ENCODE measurements at regions not wholly inside any gene's neighbourhood (a gene's known extent, or its start where the extent isn't known, plus 50 kb on each side); places are given as distances from the start of the nearest gene placed in this dataset.
"Not testable (repeated sequence)": the region's sequence is repeated elsewhere in the genome, so short reads cannot be mapped to it uniquely, and the experiment has no call there.

DNA sequence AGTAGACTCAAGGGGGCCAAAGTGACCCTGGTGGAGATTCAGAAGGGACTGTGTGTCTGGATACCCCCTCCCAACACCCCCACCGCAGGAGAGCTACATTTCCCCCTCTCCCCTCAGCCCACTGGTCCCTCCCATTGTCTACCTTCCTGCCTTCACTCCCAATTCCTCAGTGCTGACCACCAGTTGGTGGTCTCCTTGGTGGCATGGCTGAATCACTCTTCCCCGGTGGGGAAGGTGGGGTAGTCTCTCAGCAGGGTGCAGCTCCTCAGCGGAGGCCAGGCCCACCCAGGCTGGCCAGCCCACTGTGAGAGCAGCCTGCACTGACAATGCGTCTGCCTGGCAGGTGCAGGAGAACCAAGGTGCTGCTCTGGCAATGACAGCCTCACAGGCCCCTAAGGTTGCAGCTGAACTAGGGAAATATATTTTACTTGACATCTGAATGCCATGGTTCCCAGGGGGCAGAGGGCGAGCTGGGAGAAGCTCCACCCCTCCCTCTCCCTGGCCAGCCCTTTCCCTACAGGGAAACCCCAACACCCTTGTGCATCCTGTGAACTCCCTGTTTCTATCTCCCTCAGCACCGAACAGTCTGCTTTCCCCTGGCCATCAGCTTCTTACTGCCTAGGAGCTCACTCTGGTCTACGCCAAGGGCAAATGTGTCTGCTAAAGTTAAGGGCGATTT lies 62.6 kb upstream of the PAX8 start:
- Histone ChIP-seq H3K9me3 (ENCODE audit: low read depth) (no peaks in the 10 kb centered on the region), H3K4me2 (no peak overlapping the region), H3K4me1 (ENCODE audit: insufficient read depth) (no peaks in the 10 kb centered on the region), H3K79me2 (no peaks in the 10 kb centered on the region), H3K27ac (no peak overlapping the region), H3K4me3 (no peak overlapping the region), H3K9me2 (replicated peaks; ENCODE audit: insufficient read depth) (no peaks in the 10 kb centered on the region), H3K36me3 (replicated peaks; ENCODE audit: insufficient read depth, low read depth) (no peaks in the 10 kb centered on the region), H3K27me3 (no peaks in the 10 kb centered on the region), H4K20me1 (ENCODE audit: insufficient read depth, poor library complexity, severe bottlenecking) (no peaks in the 10 kb centered on the region), H2AFZ (no peak overlapping the region)
- TF ChIP-seq EZH2phosphoT487 (IDR thresholded peaks at IDR 0.05; ENCODE audit: low read depth, severe bottlenecking, unreplicated experiment) (no peak), EZH2 (IDR thresholded peaks at IDR 0.05; ENCODE audit: borderline replicate concordance) (no peak)
- TF ChIP-seq, protein P1, sequence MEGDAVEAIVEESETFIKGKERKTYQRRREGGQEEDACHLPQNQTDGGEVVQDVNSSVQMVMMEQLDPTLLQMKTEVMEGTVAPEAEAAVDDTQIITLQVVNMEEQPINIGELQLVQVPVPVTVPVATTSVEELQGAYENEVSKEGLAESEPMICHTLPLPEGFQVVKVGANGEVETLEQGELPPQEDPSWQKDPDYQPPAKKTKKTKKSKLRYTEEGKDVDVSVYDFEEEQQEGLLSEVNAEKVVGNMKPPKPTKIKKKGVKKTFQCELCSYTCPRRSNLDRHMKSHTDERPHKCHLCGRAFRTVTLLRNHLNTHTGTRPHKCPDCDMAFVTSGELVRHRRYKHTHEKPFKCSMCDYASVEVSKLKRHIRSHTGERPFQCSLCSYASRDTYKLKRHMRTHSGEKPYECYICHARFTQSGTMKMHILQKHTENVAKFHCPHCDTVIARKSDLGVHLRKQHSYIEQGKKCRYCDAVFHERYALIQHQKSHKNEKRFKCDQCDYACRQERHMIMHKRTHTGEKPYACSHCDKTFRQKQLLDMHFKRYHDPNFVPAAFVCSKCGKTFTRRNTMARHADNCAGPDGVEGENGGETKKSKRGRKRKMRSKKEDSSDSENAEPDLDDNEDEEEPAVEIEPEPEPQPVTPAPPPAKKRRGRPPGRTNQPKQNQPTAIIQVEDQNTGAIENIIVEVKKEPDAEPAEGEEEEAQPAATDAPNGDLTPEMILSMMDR (IDR thresholded peaks at IDR 0.05; ENCODE audit: poor library complexity), result no peak
- DNase-seq (ENCODE audit: low spot score), result no peak
- WGBS (ENCODE audit: low lambda C conversion rate, missing lambda C conversion rate), result 73% methylated on average over 7 of the region's 8 CpGs

DNA sequence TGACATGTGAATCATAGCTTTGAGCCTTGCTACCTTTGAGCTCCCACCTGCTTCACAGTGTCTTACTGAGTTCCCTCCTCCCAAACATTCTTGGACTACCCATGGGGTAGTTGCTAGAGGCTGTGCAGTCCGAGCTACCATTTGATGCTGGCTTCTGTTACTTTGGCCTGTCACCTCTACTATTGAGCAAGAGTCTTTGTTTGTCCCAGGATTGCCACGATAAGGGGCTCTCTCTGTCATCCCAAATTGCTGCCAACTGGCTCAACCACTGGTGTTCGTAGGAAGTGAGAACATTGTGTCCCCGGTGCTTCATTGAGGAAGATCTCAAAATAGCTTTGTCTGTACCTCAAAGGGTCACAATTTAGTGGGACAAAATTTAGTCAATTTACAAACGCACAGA lies 59.1 kb upstream of the PAX8 start:
- H3K27me3 ChIP-seq, result no peaks in the 10 kb centered on the region
- no peaks in the 10 kb centered on the region for H3K9me3 ChIP-seq (ENCODE audit: low read depth)
- DNase-seq (ENCODE audit: low spot score), result no peak
- peaks cover 4% of the 10 kb centered on the region for H3K4me1 ChIP-seq (ENCODE audit: insufficient read depth)
- no peak overlapping the region for H2AFZ ChIP-seq
- H3K4me3 ChIP-seq, result no peak overlapping the region
- TF ChIP-seq EZH2phosphoT487 (IDR thresholded peaks at IDR 0.05; ENCODE audit: low read depth, severe bottlenecking, unreplicated experiment), result no peak
- TF ChIP-seq, protein P1 (IDR thresholded peaks at IDR 0.05; ENCODE audit: poor library complexity), result no peak
- TF ChIP-seq EZH2 (IDR thresholded peaks at IDR 0.05; ENCODE audit: borderline replicate concordance), result no peak
- H3K79me2 ChIP-seq, result no peaks in the 10 kb centered on the region
- no peaks in the 10 kb centered on the region for H3K36me3 ChIP-seq (replicated peaks; ENCODE audit: insufficient read depth, low read depth)
- 79% methylated on average over 5 of the region's 5 CpGs for WGBS (ENCODE audit: low lambda C conversion rate, missing lambda C conversion rate)
- no peak overlapping the region for H3K27ac ChIP-seq
- no peaks in the 10 kb centered on the region for H3K9me2 ChIP-seq (replicated peaks; ENCODE audit: insufficient read depth)
- no peak overlapping the region for H3K4me2 ChIP-seq
- H4K20me1 ChIP-seq (ENCODE audit: insufficient read depth, poor library complexity, severe bottlenecking), result no peaks in the 10 kb centered on the region

DNA sequence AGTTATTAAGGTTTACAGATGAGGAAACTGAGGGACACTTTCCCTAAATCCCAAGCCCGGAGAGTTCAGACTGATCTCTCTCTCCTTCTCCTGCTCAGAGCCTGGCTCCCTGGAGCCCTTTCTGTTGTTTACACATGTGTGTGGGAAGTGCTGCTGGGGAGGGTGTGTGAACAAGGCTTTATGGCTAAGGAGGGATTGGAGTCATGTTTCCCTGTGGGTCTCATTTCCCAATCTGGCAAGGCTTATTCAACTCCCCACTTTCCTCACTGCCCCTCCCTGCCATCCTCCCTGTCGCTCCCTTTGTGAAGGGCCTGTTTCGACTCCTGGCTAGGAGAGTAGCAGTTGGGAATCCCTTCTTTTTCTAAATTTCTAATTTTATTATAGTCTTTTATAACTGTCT lies 57.3 kb upstream of the PAX8 start:
- not testable (repeated sequence) for H2AFZ ChIP-seq; H3K4me3 ChIP-seq; H3K9me2 ChIP-seq (replicated peaks; ENCODE audit: insufficient read depth); H3K4me2 ChIP-seq; H4K20me1 ChIP-seq (ENCODE audit: insufficient read depth, poor library complexity, severe bottlenecking); H3K79me2 ChIP-seq; H3K4me1 ChIP-seq (ENCODE audit: insufficient read depth); H3K36me3 ChIP-seq (replicated peaks; ENCODE audit: insufficient read depth, low read depth); H3K9me3 ChIP-seq (ENCODE audit: low read depth); H3K27me3 ChIP-seq; H3K27ac ChIP-seq
- peak; percentile 30 for DNase-seq (ENCODE audit: low spot score)
- WGBS (ENCODE audit: low lambda C conversion rate, missing lambda C conversion rate), result 21% methylated on average over 3 of the region's 3 CpGs

DNA sequence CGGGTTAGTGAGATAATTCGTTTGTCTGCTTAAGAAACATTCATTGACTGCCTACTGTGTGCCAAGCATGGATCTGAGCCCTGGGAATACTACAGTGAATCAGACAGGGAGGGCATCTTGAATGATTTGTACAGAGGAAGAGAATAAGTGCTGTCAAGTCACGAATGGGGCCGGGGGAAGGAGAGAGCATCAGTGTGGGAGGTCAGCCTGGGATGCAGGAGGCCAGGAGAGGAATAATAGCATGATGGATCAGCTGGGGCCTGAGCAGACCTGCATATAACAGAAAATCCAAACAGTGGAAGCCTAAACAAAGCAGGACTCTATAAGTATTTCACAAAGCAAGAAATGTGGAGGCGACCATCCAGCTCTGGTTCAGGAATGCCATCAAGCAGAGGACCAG lies 55.4 kb upstream of the PAX8 start:
- H3K27me3 ChIP-seq, result no peaks in the 10 kb centered on the region
- H3K4me3 ChIP-seq, result no peak overlapping the region
- no peak overlapping the region for H2AFZ ChIP-seq
- no peak for DNase-seq (ENCODE audit: low spot score)
- H3K9me3 ChIP-seq (ENCODE audit: low read depth), result no peaks in the 10 kb centered on the region
- H3K27ac ChIP-seq, result no peak overlapping the region
- no peak overlapping the region for H3K4me2 ChIP-seq
- no peaks in the 10 kb centered on the region for H3K79me2 ChIP-seq
- H4K20me1 ChIP-seq (ENCODE audit: insufficient read depth, poor library complexity, severe bottlenecking), result no peaks in the 10 kb centered on the region
- no peaks in the 10 kb centered on the region for H3K36me3 ChIP-seq (replicated peaks; ENCODE audit: insufficient read depth, low read depth)
- H3K9me2 ChIP-seq (replicated peaks; ENCODE audit: insufficient read depth), result no peaks in the 10 kb centered on the region
- 85% methylated on average over 5 of the region's 5 CpGs for WGBS (ENCODE audit: low lambda C conversion rate, missing lambda C conversion rate)
- H3K4me1 ChIP-seq (ENCODE audit: insufficient read depth), result peaks cover 4% of the 10 kb centered on the region
- TF ChIP-seq EZH2 (IDR thresholded peaks at IDR 0.05; ENCODE audit: borderline replicate concordance) (no peak), EZH2phosphoT487 (IDR thresholded peaks at IDR 0.05; ENCODE audit: low read depth, severe bottlenecking, unreplicated experiment) (no peak)
- TF ChIP-seq, protein P1 (IDR thresholded peaks at IDR 0.05; ENCODE audit: poor library complexity), result no peak

DNA sequence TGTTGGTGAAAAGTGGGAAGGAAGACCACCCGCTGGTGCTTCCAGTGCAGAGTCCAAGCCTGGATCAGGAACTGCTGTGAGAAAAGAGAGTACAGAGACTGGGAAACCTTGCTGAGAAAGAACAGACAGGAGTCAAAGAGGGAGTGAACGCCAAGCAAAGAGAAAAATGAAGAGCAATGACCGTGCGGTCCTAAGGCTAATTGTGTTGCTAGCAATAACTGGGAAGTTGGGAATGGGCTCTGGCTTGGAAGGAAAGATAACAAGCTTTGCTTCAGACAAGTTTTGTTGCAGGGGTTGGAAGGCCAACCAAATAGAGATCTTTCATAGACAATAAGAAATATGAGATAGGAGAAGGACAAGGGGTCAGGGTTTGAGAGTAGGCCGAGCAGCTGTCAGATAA lies 55.0 kb upstream of the PAX8 start:
- H3K4me2 ChIP-seq; H3K79me2 ChIP-seq; H4K20me1 ChIP-seq (ENCODE audit: insufficient read depth, poor library complexity, severe bottlenecking); H2AFZ ChIP-seq; H3K9me3 ChIP-seq (ENCODE audit: low read depth); H3K27ac ChIP-seq; H3K4me1 ChIP-seq (ENCODE audit: insufficient read depth); DNase-seq (ENCODE audit: low spot score); H3K9me2 ChIP-seq (replicated peaks; ENCODE audit: insufficient read depth); H3K4me3 ChIP-seq; H3K36me3 ChIP-seq (replicated peaks; ENCODE audit: insufficient read depth, low read depth); H3K27me3 ChIP-seq: not testable (repeated sequence)
- WGBS (ENCODE audit: low lambda C conversion rate, missing lambda C conversion rate), result 61% methylated on average over 5 of the region's 5 CpGs

DNA sequence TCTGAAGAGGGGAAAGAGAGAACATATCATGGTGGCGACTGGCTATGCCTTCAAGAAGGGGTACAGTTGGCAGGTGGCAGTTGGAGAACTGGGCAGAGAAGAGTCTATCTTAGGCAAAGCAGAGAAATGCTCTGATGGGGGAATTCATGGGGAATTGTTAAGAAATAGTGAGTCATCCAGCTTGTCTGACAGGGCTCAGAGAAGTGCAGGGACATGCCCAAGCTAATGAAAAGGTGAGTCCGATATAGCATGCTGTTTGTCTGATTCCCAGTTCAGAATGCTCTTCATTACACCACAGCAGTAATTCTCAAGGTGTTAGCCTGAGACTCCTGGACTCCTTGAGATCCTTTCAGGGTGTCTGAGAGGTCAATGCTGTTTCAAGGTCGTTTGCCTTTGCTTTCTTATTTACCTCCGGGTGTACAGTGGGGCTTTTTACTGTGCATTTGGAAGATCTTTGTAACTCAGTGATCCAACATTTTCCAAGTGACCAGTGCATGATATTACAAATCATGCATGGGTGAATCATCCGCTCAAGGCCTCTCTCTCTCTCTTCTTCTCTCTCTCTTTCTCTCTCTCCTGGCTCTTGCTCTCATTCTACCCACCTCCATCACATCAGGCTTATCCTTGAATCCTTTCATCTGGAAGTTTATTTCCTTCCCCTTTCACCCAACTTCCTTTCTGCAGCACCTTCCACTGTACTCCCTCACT lies 51.5 kb upstream of the PAX8 start:
- H3K27me3 ChIP-seq; DNase-seq (ENCODE audit: low spot score); H2AFZ ChIP-seq; H3K4me1 ChIP-seq (ENCODE audit: insufficient read depth); H3K36me3 ChIP-seq (replicated peaks; ENCODE audit: insufficient read depth, low read depth); H3K4me3 ChIP-seq; H3K79me2 ChIP-seq; H3K4me2 ChIP-seq; H4K20me1 ChIP-seq (ENCODE audit: insufficient read depth, poor library complexity, severe bottlenecking); H3K9me2 ChIP-seq (replicated peaks; ENCODE audit: insufficient read depth); H3K9me3 ChIP-seq (ENCODE audit: low read depth): not testable (repeated sequence)
- peak overlapping the region; percentile 69 for H3K27ac ChIP-seq
- 75% methylated on average over 5 of the region's 5 CpGs for WGBS (ENCODE audit: low lambda C conversion rate, missing lambda C conversion rate)
